NCI-H1105 treated with DMSO at 0.1 percent for 48 hours (cell line): ENCODE measurements at regions not wholly inside any gene's neighbourhood (a gene's known extent, or its start where the extent isn't known, plus 50 kb on each side); places are given as distances from the start of the nearest gene placed in this dataset.
"Not testable (repeated sequence)": the region's sequence is repeated elsewhere in the genome, so short reads cannot be mapped to it uniquely, and the experiment has no call there.

Experiments
- DNase-seq: peaks from one replicate; lab custom pipeline; 2025; lab: John Stamatoyannopoulos, UW

DNA sequence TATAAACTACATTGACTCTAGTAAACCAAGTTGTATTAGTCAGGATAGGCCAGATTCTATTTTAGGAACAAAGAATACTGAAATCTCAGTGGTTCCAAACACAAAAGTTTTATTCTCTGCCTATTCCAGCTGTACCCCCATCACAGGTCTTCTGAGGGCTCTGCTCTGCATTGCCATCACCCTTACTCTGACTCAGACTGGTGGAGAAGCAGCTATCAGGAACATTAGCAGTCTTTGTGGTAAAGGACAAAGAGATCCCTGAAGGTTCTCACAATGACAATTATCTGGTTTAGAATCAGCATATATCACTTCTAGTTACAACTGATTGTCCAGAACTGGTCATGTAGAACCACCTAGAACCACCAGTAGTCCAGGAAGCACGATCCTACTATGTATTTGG, 251.1 kb downstream of the GLUD2 start:
- DNase-seq, result no peak

DNA sequence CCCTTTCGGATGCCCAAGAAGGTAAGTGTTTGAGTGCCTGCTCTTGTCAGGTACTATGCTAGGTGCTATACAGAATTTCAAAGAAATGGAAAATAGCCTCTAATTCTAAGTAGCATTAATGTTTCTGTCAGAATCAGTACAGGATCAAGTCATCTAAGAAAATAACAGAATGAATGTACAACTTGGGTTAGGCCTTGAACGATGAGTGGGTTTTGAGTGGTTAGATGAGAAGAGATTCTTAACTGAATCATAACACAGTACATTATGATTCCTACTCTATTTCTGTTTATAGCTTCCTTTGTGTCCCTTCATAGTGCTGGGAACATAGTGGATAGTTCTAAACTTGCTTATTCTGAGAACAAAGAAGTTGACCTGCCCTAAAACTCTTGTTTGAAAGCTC, 253.9 kb downstream of the GLUD2 start:
- DNase-seq, result no peak

DNA sequence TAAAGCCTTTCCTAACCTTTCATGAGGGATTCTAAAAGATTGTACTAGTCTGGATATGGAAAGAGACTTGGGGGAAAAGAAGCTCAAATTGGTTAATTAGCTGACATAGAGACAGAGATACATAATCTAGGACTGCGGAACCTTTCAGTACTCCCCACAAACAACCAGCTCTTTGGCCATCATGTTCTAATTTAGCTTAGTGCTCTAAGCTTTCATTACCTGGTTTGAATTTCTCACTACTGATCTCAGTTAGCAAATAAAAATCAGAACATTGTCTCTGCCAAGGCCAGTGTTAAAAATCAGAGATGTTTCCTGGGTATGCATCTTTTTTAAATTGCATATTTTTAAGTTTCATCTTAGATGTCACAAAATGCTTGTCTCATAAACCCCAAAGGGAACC, 254.4 kb downstream of the GLUD2 start:
- no peak for DNase-seq

DNA sequence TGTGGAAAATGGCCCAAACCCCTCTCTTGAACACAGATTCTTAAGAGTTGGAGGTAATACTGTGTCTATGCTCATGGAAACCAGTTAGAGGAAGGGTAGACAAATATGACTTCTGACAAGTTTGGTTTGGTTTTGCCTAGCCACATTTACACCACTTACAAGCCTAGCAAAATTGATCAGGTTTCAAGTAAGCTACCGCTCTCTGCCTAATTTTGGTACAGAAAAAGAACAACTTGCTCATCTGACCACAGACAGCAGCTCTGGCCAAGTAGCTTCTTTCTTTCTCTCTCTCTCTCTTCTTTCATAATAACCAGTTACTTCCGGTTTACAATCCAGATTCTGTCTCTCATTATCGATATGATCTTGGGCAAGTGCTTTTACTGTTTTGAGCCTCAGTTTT, 260.0 kb downstream of the GLUD2 start:
- no peak for DNase-seq

DNA sequence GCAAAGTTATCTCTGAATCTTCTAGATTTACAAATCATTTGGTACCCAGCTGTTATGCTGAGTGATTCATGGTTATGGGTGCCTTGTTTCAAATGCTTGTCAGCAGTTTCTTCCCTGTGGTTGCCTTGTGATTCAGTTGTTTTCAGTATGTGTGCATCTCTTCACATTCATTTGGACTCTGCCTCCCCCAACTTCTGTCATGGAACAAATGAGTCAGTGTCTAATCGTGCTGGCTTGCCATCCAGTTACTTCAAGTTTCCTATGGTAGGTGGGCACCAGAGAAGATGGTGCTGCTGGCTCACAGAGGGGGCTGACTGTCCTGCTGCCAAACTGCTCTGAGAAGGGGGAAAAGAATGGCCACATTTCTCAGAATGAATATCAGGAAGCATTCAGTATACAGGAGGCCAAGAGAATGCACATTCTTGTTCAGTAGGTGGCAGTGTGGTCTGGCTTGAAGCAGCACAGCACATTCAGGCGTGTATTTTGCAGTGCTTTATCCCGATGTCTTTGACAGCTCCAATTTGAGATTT, 260.9 kb downstream of the GLUD2 start:
- peak; percentile 49 for DNase-seq

DNA sequence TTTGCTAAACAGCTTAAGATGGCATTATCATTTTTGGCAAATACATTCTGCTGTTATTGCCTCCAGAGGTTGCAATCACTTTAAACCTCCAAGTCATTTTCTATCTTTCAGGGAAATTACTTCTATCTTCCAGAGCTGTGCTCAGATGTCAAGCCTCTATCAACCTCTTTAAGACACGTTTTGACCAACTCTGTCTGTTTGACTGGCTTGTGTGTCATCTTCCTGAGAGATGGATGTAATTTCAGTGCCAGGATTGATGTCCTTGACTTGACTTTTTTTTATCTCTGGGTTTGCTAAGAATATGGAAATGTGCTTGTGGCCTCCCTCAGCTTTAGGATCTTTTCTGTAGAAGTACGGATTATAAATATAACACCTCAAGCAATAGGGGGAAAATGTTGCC, 263.4 kb downstream of the GLUD2 start:
- DNase-seq, result no peak

DNA sequence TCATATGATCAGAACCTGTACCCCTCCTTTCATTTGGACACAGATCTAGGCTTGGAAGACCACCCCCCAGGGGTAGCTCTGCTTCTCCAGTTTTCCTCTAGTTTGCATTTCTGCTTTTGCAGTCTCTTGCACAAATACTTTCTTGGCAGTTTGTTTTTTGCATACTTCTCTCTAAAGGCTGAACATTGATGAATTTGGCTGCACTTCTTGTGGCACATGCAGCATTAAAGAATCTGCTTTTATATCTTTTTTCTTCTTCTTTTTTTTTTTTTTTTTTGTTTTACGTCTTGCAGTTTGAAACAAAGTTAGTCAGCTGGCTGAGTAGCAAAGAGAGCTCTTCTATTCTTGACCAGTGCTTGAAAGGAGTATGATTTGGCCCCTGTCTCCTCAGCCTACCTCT, 273.0 kb downstream of the GLUD2 start:
- no peak for DNase-seq

DNA sequence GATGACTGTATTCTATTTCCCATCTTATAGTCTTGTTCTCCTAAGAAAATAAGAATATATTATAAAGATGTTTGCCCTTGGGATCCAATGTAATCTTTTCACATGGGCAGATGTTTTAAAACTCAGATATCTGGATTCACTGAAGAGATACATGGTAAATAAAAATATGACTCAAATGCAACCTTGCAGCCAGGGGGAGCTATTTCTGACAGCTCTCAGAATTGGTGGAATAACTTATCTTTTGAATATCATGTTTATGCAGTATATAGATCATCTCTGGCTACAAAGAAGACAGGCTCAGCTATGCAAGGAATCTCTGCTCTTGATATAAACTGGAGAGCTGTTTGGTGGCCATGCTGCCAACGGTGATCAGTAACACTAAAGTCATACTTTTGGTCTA, 274.7 kb downstream of the GLUD2 start:
- DNase-seq, result no peak

DNA sequence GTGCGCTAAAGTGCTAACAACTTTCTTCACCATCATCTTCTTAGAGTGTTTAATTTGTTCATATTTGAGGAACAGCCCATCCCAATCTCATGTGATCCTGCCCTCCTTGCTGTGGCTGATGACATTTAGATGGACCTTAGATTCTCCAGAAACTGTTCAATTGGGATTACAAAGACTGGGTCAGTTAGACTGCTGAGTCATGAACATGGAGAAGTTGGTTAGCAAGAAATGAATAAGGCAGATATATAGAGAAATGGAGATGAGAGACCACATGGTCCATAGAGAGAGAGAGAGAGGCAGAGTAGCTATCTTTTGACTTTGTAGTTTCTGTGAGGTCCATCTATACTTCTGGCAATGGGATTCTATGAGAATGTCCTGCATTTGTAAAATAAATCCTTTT, 275.9 kb downstream of the GLUD2 start:
- no peak for DNase-seq

DNA sequence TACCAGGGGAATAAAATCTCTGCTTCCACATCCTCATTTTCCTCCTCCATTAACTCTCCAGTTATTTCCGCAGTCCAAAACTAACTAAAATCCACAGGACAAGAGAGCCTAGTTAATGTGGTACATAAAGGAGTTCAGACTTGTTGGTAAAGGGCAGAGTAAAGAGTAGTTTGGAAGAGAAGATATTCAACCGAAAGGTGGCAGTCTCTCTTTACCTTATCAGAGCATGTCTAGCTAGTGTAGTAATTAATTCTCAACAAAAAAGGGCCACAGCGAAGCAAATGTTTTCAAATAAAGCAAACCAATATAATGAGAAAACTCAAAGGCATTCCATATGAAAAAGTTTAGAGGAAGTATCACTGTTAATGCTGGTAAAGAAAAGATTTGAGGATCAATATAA, 286.5 kb downstream of the GLUD2 start:
- DNase-seq, result no peak

DNA sequence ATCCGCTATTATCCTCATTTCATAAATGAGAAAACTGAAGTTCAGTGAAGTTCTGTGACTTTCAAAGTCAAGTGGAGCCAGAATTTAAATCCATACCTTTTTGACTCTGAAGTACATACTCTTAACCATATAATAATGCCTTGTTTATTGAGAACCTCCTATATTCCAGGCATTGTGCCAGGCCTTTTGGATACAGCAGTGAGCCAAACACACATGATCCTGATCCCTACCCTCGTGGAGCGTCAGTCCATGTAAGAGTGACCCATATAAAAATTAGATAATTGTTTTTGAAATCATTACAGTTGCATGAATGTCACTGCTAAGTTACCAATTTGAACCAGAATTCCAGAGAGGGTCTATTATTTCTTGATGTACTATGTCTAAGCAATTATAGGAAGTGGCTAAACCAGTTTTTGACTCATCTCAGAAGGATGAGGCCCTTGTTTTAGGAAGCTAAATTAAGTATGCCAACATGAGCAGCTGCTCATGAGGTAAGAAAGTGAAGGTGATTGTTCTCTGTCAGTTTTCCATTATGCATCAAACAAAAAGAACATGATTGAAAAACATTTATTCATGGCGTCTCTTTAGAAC, 289.5 kb downstream of the GLUD2 start:
- DNase-seq, result peak; percentile 85

DNA sequence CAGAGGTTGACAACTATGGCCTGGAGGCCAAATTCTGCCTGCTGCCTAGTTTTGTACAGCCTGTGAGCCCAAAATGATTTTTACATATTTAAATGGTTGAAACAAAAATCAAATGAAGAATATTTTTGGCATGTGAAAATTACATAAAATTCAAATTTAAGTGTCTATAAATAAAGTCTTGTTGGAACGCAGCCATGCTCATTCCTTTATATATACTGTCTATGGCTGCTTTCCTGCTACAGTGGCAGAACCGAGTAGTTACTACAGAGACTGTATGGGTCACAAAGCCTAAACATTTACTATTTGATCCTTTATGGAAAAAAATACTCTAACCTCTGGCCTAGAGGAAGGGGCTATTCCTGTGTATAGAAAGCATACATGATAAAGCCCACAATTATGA, 290.4 kb downstream of the GLUD2 start:
- DNase-seq, result no peak

DNA sequence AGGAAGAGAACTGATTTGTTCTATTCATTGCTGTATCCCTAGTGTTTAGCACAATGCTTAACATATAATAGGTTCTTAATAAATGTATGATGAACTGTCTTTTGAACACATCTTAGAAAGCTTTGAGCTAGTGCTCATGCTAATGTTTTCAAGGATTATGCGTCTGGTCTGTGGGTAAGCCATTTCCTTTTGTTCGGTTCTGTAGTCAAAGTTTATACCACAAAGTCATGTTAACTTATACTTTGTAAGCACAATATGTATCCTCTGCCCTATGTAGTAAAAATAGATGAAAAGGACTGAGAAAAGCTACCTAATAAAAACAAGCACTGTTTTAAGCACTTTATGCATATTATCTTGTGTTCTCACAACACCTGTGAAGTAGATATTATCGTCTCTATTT, 301.9 kb downstream of the GLUD2 start:
- no peak for DNase-seq

DNA sequence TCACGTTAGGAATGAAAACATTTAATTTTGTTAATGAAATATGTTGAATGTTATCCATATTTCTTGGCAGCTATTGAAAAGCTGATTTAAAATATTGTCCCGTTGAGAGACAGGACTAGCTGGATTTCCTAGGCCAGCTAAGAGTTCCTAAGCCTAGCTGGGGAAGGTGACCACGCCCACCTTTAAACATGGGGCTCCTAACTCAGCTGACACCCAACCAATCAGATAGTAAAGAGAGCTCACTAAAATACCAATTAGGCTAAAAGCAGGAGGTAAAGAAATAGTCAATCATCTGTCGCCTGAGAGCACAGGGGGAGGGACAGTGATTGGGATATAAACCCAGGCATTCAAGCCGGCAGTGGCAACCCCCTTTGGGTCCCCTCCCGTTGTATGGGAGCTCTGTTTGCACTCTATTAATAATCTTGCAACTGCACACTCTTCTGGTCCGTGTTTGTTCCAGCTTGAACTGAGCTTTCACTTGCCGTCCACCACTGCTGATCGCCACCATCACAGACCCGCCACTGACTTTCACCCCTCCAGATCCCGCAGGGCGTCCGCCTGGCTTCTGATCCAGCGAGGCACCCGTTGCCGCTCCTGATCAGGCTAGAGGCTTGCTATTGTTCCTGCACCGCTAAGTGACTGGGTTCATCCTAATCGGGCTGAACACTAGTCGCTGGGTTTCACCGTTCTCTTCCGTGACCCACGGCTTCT, 308.9 kb downstream of the GLUD2 start:
- DNase-seq, result peak; percentile 72

DNA sequence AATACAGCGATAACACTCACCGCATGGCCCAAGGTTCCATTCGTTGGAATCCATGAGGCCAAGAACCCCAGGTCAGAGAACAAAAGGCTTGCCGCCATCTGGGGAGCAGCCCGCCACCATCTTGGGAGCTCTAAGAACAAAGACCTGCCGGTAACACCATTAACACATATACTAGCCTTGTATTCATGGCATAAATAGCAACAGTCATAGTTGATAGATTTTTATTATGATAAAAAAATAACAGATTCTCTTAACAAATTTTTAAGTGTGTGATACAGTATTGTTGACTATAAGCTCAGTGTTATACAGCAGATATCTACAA, 309.4 kb downstream of the GLUD2 start:
- peak; percentile 50 for DNase-seq

DNA sequence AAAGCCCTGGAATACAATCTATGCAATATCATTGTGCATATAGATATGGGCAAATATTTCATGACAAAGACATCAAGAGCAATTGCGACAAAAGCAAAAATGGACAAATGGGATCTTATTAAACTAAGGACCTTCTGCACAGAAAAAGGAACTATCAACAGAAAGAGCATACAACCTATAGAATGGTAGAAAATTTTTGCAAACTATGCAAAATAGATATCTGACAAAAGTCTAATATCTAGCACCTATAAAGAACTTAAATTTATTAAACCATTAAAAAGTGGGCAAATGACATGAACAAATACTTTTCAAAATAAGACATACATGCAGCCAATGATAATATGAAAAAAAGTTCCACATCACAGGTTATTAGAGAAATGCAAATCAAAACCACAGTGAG, 312.9 kb downstream of the GLUD2 start:
- DNase-seq, result no peak

DNA sequence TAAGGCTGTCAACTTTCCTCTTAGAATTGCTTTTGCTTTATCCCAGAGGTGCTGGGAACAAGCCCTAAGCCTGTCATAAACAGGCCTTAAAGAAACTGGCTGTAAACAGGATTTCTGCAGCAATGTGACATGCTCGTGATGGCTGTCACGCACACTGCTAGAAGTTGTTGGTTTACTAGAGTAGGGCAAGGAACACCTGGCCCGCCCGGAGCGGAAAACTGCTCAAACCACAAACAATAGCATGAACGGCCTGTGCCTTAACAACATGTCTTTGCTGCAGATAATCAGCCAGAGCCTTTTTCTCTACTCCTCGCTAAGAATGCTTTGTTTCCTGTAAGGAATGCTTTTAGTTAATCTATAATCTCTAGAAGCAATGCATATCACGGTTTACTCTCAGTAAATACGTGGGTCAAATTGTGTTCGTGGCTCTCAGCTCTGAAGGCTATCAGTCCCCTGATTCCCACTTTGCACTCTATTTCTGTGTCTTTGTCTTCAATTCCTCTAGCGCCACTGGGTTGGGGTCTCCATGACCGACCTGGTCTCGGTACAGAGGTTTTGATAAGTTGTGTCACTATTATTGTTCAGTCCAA, 318.3 kb downstream of the GLUD2 start:
- DNase-seq, result no peak

DNA sequence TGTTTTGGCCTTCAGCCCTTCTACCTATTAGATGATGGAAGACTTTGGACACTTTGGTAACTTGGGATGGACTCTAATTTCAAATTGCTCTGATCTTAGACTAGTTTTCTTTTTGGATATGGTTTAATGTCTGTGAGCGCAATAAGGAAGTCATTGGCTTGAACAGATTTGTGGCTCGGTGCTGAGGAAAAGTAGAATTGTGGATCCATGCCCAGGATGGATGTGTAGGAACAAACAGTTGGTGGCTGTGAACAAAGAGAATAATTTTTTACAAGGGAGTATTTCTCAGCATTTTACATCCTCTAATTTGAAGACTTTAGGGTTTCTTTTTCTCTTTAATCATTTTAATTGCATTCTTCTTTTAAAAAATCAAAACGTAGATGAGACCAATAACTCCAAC, 327.1 kb downstream of the GLUD2 start:
- DNase-seq, result no peak

DNA sequence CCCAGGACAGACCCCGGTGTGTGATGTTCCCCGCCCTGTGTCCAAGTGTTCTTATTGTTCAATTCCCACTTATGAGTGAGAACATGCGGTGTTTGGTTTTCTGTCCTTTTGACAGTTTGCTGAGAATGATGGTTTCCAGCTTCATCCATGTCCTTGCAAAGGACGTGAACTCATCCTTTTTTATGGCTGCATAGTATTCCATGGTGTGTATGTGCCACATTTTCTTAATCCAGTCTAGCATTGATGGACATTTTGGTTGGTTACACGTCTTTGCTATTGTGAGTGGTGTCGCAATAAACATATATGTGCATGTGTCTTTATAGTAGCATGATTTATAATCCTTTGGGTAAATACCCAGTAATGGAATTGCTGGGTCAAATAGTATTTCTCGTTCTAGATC, 334.5 kb downstream of the GLUD2 start:
- not testable (repeated sequence) for DNase-seq

DNA sequence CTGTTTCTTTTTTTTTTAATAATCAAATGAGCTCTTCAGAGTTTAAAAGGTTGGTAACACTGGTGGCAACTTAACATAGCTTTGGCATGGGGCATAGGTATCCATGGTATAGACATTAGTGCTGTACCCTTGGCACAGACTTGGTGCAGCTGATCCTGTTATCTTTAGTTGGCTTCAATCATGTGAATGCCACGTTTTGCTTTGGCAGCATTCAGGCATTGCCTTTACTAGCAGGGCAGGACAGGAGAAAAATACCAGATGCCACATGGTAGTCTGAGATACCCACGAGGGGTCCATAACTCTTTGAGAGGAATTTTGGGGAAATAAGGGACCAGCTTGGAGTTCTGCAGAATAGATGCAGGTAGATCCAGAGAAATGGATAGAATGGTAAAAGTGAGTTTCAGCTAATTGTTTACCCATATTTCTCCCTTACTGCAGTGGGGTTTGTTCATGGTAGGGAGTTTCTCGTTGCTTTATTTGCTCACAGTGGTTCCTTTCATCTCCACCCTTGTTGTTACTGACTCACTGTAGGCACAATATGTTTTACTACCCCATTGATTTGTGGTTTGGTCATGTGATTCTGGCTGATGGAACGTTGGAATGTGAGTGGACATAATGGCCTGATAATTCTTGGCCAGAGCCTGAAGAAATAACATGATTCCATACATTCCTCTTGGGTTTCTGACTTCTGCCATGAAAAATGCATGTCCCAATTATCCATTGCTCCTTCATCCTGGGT, 342.7 kb downstream of the GLUD2 start:
- DNase-seq, result no peak

DNA sequence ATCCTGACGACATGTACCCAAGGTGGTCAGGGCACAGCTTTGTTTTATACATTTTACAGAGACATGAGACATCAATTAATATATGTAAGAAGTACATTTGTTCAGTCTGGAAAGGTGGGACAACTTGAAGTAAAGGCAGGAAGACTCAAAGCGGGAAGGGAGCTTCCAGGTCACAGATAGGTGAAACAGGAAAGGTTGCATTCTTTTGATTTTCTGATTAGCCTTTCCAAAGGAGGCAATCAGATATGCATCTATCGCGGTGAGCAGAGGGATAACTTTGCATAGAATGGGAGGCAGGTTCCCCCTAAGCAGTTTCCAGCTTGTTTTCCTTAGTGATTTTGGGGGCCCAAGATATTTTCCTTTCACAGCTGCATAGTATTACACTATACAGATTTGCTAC, 358.4 kb downstream of the GLUD2 start:
- DNase-seq, result no peak

DNA sequence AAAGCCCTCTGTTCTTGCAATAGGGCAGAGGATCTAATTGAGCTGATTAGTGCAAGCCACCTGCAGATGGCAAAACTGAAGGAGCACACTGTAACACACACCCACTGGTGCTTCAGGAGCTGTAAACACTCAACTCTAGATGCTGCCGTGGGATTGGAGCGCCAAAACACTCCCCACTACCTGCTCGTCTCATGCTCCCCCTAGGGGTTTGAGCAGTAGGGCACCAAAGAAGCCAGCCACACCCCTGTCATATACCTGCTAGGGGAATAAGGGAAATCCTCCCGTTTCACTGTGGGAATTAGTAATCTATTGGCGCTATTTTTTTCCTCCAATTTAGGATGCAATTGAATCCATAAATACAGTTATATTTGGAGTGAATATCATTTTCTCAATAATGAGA, 360.2 kb downstream of the GLUD2 start:
- no peak for DNase-seq

DNA sequence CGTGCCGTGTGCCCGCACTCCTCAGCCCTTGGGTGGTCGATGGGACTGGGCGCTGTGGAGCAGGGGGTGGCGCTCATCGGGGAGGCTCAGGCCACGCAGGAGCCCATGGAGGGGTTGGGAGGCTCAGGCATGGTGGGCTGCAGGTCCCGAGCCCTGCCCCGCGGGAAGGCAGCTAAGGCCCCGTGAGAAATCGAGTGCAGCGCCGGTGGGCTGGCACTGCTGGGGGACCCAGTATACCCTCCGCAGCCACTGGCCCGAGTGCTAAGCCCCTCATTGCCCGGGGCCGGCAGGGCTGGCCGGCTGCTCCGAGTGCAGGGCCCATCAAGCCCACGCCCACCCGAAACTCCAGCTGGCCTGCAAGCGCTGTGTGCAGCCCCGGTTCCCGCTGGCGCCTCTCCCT, 384.1 kb downstream of the GLUD2 start:
- DNase-seq, result not testable (repeated sequence)
